H1 (cell line): ENCODE measurements at regions not wholly inside any gene's neighbourhood (a gene's known extent, or its start where the extent isn't known, plus 50 kb on each side); places are given as distances from the start of the nearest gene placed in this dataset.

Source experiments
- CTCF ChIA-PET: fragments of 300-600 bp; sonication (Branson Sonifier 250); formaldehyde crosslinking; loops from one replicate; lab custom pipeline; 2021; ENCODE audit not compliant: partially characterized antibody; lab: Charles Lee
- POLR2A ChIA-PET: fragments of 300-600 bp; sonication (Branson Sonifier 250); formaldehyde crosslinking; loops from one replicate; lab custom pipeline; 2021; ENCODE audit warnings: inconsistent platforms; ENCODE audit not compliant: partially characterized antibody; lab: Charles Lee
- DNase-seq, 2 experiments: peaks; one replicate each; pipeline versions ENCODE4 v3.0.0 to v3.0.0-alpha.2; 2010 to 2022; ENCODE audit warnings: low spot score in 2 of 2, low read depth in 1 of 2, mixed read lengths in 1 of 2
- FAIRE-seq: peaks from 2 replicates; lab custom pipeline; 2011; peaks lifted over from hg19 to GRCh38; lab: Jason Lieb, UNC
- H2AFZ ChIP-seq: 2 replicates; pipeline ENCODE4 v1.8.1; 2012; ENCODE audit warnings: low read length, inconsistent platforms
- H2AK5ac ChIP-seq: 2 replicates; pipeline ENCODE4 v1.6.1; 2013; ENCODE audit warnings: low read depth, low read length
- H2BK120ac ChIP-seq: replicated peaks from 2 replicates; pipeline ENCODE3; 2013; ENCODE audit warnings: low read depth, low read length, inconsistent platforms
- H2BK12ac ChIP-seq: 2 replicates; pipeline ENCODE4 v1.6.1; 2013; ENCODE audit warnings: low read depth, low read length
- H2BK15ac ChIP-seq: 2 replicates; pipeline ENCODE4 v1.6.1; 2013; ENCODE audit warnings: low read length
- H2BK20ac ChIP-seq: 2 replicates; pipeline ENCODE4 v1.6.1; 2013; ENCODE audit warnings: low read length
- H2BK5ac ChIP-seq: 2 replicates; pipeline ENCODE4 v1.6.1; 2013; ENCODE audit warnings: low read depth, low read length
- H3K14ac ChIP-seq: 2 replicates; pipeline ENCODE4 v1.6.1; 2013; ENCODE audit warnings: inconsistent platforms; ENCODE audit not compliant: insufficient read length
- H3K18ac ChIP-seq: 2 replicates; pipeline ENCODE4 v1.6.1; 2013; ENCODE audit warnings: low read length; ENCODE audit errors: extremely low read depth
- H3K23ac ChIP-seq: 2 replicates; pipeline ENCODE4 v1.6.1; 2013; ENCODE audit warnings: inconsistent platforms; ENCODE audit not compliant: insufficient read length
- H3K23me2 ChIP-seq: 2 replicates; pipeline ENCODE4 v1.6.1; 2013; ENCODE audit warnings: low read depth, low read length
- H3K27ac ChIP-seq: 2 replicates; pipeline ENCODE4 v1.6.1; 2011; ENCODE audit warnings: low read depth, low read length, inconsistent platforms
- H3K27me3 ChIP-seq, 4 experiments: replicated peaks in 1 of 4; 1 replicate in 1 of 4; 2 replicates in 3 of 4; pipeline versions ENCODE4 v1.6.1 to v1.8.1; 2011 to 2013; ENCODE audit warnings: low read length in 3 of 4, mild to moderate bottlenecking in 3 of 4, inconsistent platforms in 2 of 4, mixed read lengths in 2 of 4, moderate library complexity in 1 of 4; ENCODE audit not compliant: control insufficient read depth in 3 of 4, insufficient read depth in 3 of 4; ENCODE audit errors: extremely low read depth in 1 of 4
- H3K36me3 ChIP-seq, 4 experiments: 2 replicates each; pipeline versions ENCODE4 v1.6.1 to v1.8.1; 2011 to 2013; ENCODE audit warnings: mild to moderate bottlenecking in 4 of 4, low read length in 3 of 4, moderate library complexity in 2 of 4, control low read depth in 1 of 4, inconsistent platforms in 1 of 4; ENCODE audit not compliant: insufficient read depth in 4 of 4, control insufficient read depth in 2 of 4
- H3K4ac ChIP-seq: replicated peaks from 2 replicates; pipeline ENCODE3; 2013; ENCODE audit warnings: low read length, low read depth, mixed read lengths, inconsistent platforms; ENCODE audit not compliant: insufficient read length
- H3K4me1 ChIP-seq, 4 experiments: replicated peaks in 1 of 4; 1 replicate in 1 of 4; 2 replicates in 3 of 4; pipeline versions ENCODE4 v1.6.1 to v1.8.1; 2011 to 2013; ENCODE audit warnings: low read length in 3 of 4, inconsistent platforms in 2 of 4, mixed read lengths in 1 of 4; ENCODE audit not compliant: insufficient read depth in 4 of 4, control insufficient read depth in 3 of 4
- H3K4me2 ChIP-seq, 2 experiments: 2 replicates each; pipeline versions ENCODE4 v1.6.1 to v1.8.1; 2011 to 2013; ENCODE audit warnings: low read depth in 2 of 2, low read length in 2 of 2, control low read depth in 1 of 2, inconsistent platforms in 1 of 2, mild to moderate bottlenecking in 1 of 2; ENCODE audit not compliant: insufficient read depth in 1 of 2
- H3K4me3 ChIP-seq, 4 experiments: fragments of 200-600, 300-600 bp in 1 of 4; sonication (generic), shearing (Covaris generic), sonication (Bioruptor Twin) in 1 of 4; 2 replicates each; pipeline versions ENCODE4 v1.5.1 to v1.8.1; 2011 to 2016; ENCODE audit warnings: low read length in 4 of 4, low read depth in 3 of 4, control low read depth in 2 of 4, inconsistent platforms in 2 of 4, mild to moderate bottlenecking in 2 of 4, mixed read lengths in 1 of 4, moderate library complexity in 1 of 4; ENCODE audit not compliant: insufficient read depth in 2 of 4; ENCODE audit errors: extremely low read depth in 1 of 4
- H3K56ac ChIP-seq: replicated peaks from 2 replicates; pipeline ENCODE3; 2013; ENCODE audit warnings: low read depth, mild to moderate bottlenecking, mixed read lengths, low read length, inconsistent platforms; ENCODE audit not compliant: insufficient read length
- H3K79me1 ChIP-seq: 2 replicates; pipeline ENCODE4 v1.6.1; 2013; ENCODE audit warnings: low read depth, low read length, control low read depth
- H3K79me2 ChIP-seq, 2 experiments: 2 replicates each; pipeline versions ENCODE4 v1.6.1 to v1.8.1; 2012 to 2013; ENCODE audit warnings: low read length in 2 of 2, mild to moderate bottlenecking in 2 of 2, inconsistent platforms in 1 of 2; ENCODE audit not compliant: insufficient read depth in 2 of 2, control insufficient read depth in 1 of 2
- H3K9ac ChIP-seq, 4 experiments: replicated peaks in 1 of 4; 1 replicate in 1 of 4; 2 replicates in 3 of 4; pipeline versions ENCODE4 v1.6.1 to v1.8.1; 2011 to 2013; ENCODE audit warnings: low read depth in 3 of 4, low read length in 3 of 4, control low read depth in 2 of 4, mild to moderate bottlenecking in 2 of 4, moderate library complexity in 2 of 4, inconsistent platforms in 1 of 4; ENCODE audit errors: extremely low read depth in 1 of 4
- H3K9me3 ChIP-seq, 2 experiments: 2 replicates each; pipeline versions ENCODE4 v1.6.1 to v1.8.1; 2012 to 2013; ENCODE audit warnings: mild to moderate bottlenecking in 2 of 2, moderate library complexity in 2 of 2, control low read depth in 1 of 2, inconsistent platforms in 1 of 2, low read depth in 1 of 2, low read length in 1 of 2, mixed read lengths in 1 of 2; ENCODE audit not compliant: insufficient read depth in 2 of 2
- H4K20me1 ChIP-seq, 2 experiments: replicated peaks in 1 of 2; 2 replicates each; pipeline versions ENCODE3 to v1.8.1; 2011 to 2013; ENCODE audit warnings: inconsistent platforms in 2 of 2, low read length in 2 of 2, mild to moderate bottlenecking in 1 of 2; ENCODE audit not compliant: insufficient read depth in 2 of 2, control insufficient read depth in 1 of 2
- H4K5ac ChIP-seq: 2 replicates; pipeline ENCODE4 v1.6.1; 2013; ENCODE audit warnings: low read length, low read depth, mixed read lengths, inconsistent platforms; ENCODE audit not compliant: insufficient read length
- H4K8ac ChIP-seq: 2 replicates; pipeline ENCODE4 v1.8.0; 2013; ENCODE audit warnings: mild to moderate bottlenecking, moderate library complexity, low read length, inconsistent platforms; ENCODE audit not compliant: insufficient read depth; ENCODE audit errors: extremely low read depth
- H4K91ac ChIP-seq: replicated peaks from 2 replicates; pipeline ENCODE3; 2013; ENCODE audit warnings: low read length, mixed read lengths, inconsistent platforms; ENCODE audit not compliant: insufficient read length
- ATF3 ChIP-seq: IDR thresholded peaks from 2 replicates; pipeline ENCODE4 v1.6.1; 2011; ENCODE audit warnings: low read depth, mild to moderate bottlenecking, low read length; ENCODE audit not compliant: insufficient read depth
- CBX8 ChIP-seq: fragments of 300-800, 300-1000 bp; sonication (generic); IDR thresholded peaks from 2 replicates; pipeline ENCODE4 v1.7.1; 2016; ENCODE audit warnings: low read depth, low read length, borderline replicate concordance
- GTF2F1 ChIP-seq: IDR thresholded peaks from 2 replicates; pipeline ENCODE4 v1.6.1; 2012; ENCODE audit warnings: low read depth, low read length, improper control_type of control experiment, borderline replicate concordance
- KDM1A ChIP-seq: fragments of 200-600, 300-600 bp; sonication (generic); IDR thresholded peaks from 2 replicates; pipeline ENCODE4 v1.7.1; 2016; ENCODE audit warnings: mild to moderate bottlenecking, low read length, borderline replicate concordance
- KDM4A ChIP-seq: IDR thresholded peaks from one replicate; pipeline ENCODE4 v1.7.1; 2012; ENCODE audit warnings: low read depth, mild to moderate bottlenecking, moderate library complexity, low read length, inconsistent platforms; ENCODE audit not compliant: severe bottlenecking
- RAD21 ChIP-seq, 2 experiments: IDR thresholded peaks in 1 of 2; conservative IDR thresholded peaks in 1 of 2; 2 replicates each; pipeline ENCODE4 v1.6.1; 2011; ENCODE audit warnings: low read depth in 2 of 2, low read length in 2 of 2, improper control_type of control experiment in 1 of 2, inconsistent platforms in 1 of 2, mild to moderate bottlenecking in 1 of 2, moderate library complexity in 1 of 2
- RBBP5 ChIP-seq: IDR thresholded peaks from 2 replicates; pipeline ENCODE4 v1.7.1; 2012; ENCODE audit warnings: low read depth, mild to moderate bottlenecking, inconsistent platforms, low read length, moderate library complexity, borderline replicate concordance
- SAP30 ChIP-seq: fragments of 300-600 bp; sonication (generic); IDR thresholded peaks from 2 replicates; pipeline ENCODE4 v1.7.1; 2012; ENCODE audit warnings: low read length, moderate library complexity, mild to moderate bottlenecking, inconsistent platforms; ENCODE audit not compliant: insufficient read depth, insufficient replicate concordance
- SP1 ChIP-seq: IDR thresholded peaks from 2 replicates; pipeline ENCODE4 v1.6.1; 2011; ENCODE audit warnings: low read depth, low read length
- SP2 ChIP-seq: IDR thresholded peaks from 2 replicates; pipeline ENCODE4 v1.6.1; 2012; ENCODE audit warnings: mild to moderate bottlenecking, low read length, inconsistent platforms
- SUZ12 ChIP-seq: fragments of 200-600 bp; sonication (generic); IDR thresholded peaks from 2 replicates; pipeline ENCODE4 v1.6.1; 2012; ENCODE audit warnings: mild to moderate bottlenecking, inconsistent platforms, low read length, moderate library complexity, mixed read lengths
- TBP ChIP-seq: IDR thresholded peaks from 2 replicates; pipeline ENCODE4 v1.6.1; 2011; ENCODE audit warnings: low read depth, low read length, improper control_type of control experiment
- USF2 ChIP-seq: IDR thresholded peaks from 2 replicates; pipeline ENCODE4 v1.6.1; 2011; ENCODE audit warnings: low read length, improper control_type of control experiment
- WGBS, 2 experiments: shearing (Covaris generic) in 1 of 2; methylation state at CpG; one replicate each; pipeline versions ENCODE4 v1.1.6 to v1.1.7; 2013 to 2015; ENCODE audit warnings: low lambda C conversion rate in 2 of 2, mixed read lengths in 2 of 2, inconsistent platforms in 1 of 2, low coverage in 1 of 2, missing lambda C conversion rate in 1 of 2; ENCODE audit not compliant: insufficient replicate concordance in 2 of 2, insufficient coverage in 1 of 2, insufficient read length in 1 of 2; ENCODE audit errors: extremely low coverage in 1 of 2, missing lambda C conversion rate in 1 of 2; 5-methylcytosine and 5-hydroxymethylcytosine counted together

- Histone ChIP-seq H3K27ac (no peak overlapping the region), H3K23me2 (no peaks in the 10 kb centered on the region), H3K4me2 (no peak overlapping the region), H2BK15ac (no peak overlapping the region), H2AK5ac (no peak overlapping the region), H3K79me1 (no peaks in the 10 kb centered on the region), H3K4ac (no peak overlapping the region), H3K79me2 (no peaks in the 10 kb centered on the region), H3K14ac (no peak overlapping the region), H3K4me1 (no peaks in the 10 kb centered on the region), H4K8ac (no peak overlapping the region), H4K20me1 (no peaks in the 10 kb centered on the region), H2BK120ac (no peak overlapping the region), H2BK12ac (no peak overlapping the region), H3K36me3 (no peaks in the 10 kb centered on the region), H4K91ac (no peak overlapping the region), H3K4me3 (no peak overlapping the region), H2AFZ (no peak overlapping the region), H4K5ac (no peak overlapping the region), H3K9me3 (0 out of 4 replicates have a peak, but pooled peaks cover 3 to 6% of the 10 kb centered on the region in 2 experiments), H2BK20ac (no peak overlapping the region), H3K56ac (no peak overlapping the region), H2BK5ac (no peak overlapping the region), H3K18ac (no peak overlapping the region), H3K27me3 (no peaks in the 10 kb centered on the region), H3K9ac (no peak overlapping the region), H3K23ac (no peak overlapping the region)
- WGBS, 2 experiments, result 95% methylated on average over 1 of the region's 1 CpG; no CpG with 5 or more reads in 1 of the 2 experiments
- ChIA-PET CTCF (interaction anchor here (1.1 kb wide), 1 partner anchor 9 kb away, joined by 3 read pairs; no protein-coding TSS in a partner anchor), POLR2A (no interaction called here)
- DNase-seq, result no peak
- no peak for FAIRE-seq
- TF ChIP-seq RAD21 (IDR thresholded peaks at IDR 0.05 in 1 of 2, conservative IDR thresholded peaks at IDR 0.05 in 1 of 2; ENCODE audit: low read depth in 2 of 2, low read length in 2 of 2) (no peak), SUZ12 (no peak), SP1 (no peak), USF2 (no peak), GTF2F1 (no peak), ATF3 (no peak), RBBP5 (no peak), TBP (no peak), KDM4A (no peak), SAP30 (no peak), KDM1A (no peak), SP2 (no peak), CBX8 (no peak)
Measured at GRCh38 chr2:123894167-123894566, 130.9 kb upstream of the CNTNAP5 start.
